GM21737 (cell line): ENCODE measurements at regions not wholly inside any gene's neighbourhood (a gene's known extent, or its start where the extent isn't known, plus 50 kb on each side); places are given as distances from the start of the nearest gene placed in this dataset.

ENCODE experiments used
- ATAC-seq: cut with Tn5 transposase; IDR thresholded peaks from one replicate; pipeline ENCODE4 v1.9.1; 2021; ENCODE audit warnings: mild to moderate bottlenecking, moderate library complexity; ENCODE audit not compliant: unreplicated experiment

DNA sequence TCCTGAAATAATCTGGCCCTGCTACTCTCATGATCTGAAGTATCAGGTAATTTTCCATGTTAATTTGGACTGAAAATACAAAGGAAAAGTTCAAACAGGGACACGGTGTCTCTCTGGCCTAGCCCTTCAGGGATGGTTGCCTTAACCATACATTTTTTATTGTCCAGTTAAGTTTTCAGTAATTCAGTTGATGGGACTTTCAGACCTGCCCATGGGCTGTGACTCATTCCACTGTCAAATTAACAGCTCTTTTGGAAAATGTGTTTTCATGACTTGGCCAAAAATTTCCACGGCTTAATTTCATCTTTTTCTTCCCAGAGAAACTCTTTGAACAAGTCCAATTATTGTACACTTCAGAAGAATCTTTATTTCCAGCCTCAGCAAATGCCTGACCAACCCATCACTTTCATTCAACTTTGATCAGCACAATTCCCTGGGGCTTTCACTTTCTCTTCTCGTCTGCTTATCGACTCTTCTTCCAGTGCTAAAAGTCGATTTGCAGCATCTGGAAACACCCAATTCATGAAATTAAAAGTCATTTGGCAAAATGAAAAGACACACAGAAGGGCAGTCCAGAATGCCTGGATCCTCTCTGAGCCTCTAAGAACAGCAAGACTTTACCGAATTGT, 293.9 kb downstream of the RAB28 start:
- ATAC-seq: no peak

- no peak for ATAC-seq
Observed at GRCh38 chr4:13184199-13184598, 299.9 kb downstream of the RAB28 start.

DNA sequence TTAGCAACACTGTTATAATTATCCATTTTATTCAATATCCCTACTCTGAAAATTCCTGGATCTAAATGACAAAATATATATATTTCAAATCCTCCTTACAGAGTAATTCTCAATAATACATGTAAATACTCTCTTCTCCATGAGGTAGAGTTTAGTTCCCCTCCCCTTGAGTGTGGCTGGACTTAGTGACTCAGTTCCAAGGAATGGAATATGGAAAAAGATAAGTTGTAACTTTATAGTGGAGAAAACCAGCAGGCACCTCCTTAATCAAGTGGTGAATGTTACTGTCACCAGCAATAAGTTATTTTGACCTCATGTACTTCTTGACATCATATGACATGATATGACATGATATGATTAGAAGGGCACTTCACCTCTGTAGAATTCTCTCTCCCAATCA, 302.0 kb downstream of the RAB28 start:
- no peak for ATAC-seq

- ATAC-seq: no peak
Observed at GRCh38 chr4:13181681-13182080, 302.5 kb downstream of the RAB28 start.

GRCh38 chr4:13180701-13181100, 303.4 kb downstream of the RAB28 start:
- no peak for ATAC-seq

DNA sequence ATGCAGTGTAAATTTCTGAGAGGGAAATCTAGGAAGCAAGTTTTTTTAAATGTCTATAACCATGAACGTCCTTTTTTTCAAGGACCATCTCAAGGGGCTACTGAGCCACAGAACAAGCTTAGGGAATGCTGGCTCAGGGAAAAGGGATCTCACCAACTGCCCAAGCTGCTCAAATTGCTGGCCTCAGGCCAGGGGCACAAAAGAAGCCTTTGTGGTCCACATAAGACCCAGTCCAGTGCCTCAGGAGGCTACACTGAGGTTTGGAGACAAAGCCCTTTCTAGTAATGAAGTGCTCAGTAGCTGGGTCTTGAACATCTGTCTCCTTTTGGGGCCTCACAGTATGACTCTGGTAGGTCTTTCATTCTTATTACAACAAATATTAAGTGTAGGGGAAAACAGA, 305.5 kb downstream of the RAB28 start:
- no peak for ATAC-seq

GRCh38 chr4:13176741-13177142, 307.4 kb downstream of the RAB28 start:
- no peak for ATAC-seq

- ATAC-seq: no peak
Observed at GRCh38 chr4:13174926-13175325, 309.2 kb downstream of the RAB28 start.

GRCh38 chr4:13174001-13174400, 310.1 kb downstream of the RAB28 start:
- no peak for ATAC-seq

GRCh38 chr4:13171292-13172057, 312.7 kb downstream of the RAB28 start:
- ATAC-seq: no peak

DNA sequence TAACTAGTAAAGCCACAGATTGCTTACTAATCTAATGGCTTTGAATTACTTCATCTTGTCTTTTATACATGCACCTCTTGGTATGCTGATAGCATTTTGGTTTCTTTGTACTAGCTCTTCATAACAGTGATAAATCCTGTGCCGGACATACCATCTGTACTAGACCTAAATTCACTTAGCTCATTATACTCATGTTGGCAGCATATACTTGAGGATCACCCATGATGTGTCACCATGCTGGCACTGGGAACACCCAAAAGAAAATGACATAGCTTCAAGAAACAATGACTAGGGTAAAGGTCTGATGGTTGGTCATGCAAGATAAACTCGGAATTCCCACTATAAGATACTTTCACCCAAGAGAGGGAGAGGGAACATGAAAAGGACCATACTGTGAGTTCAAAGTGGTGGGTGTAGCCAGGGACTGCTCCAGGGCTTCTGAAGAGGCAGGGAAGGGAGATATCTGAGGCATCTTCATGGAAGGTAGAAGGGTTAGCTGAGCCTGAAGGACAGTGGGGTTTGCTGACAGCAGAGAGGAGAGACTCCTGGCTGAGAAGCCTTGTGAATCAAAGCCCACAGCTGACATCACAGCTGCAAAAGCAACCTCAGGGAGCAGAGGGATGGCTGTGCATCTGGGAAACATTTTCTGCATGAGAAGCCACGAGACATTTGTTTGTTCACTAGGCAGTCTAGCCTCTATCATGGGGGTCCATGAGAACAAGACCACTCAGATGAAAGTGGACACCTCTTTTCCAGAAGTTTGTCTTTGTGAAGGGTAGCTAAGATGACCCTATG, 314.2 kb downstream of the RAB28 start:
- ATAC-seq: no peak

- ATAC-seq: no peak
Observed at GRCh38 chr4:13168326-13168725, 315.8 kb downstream of the RAB28 start.

DNA sequence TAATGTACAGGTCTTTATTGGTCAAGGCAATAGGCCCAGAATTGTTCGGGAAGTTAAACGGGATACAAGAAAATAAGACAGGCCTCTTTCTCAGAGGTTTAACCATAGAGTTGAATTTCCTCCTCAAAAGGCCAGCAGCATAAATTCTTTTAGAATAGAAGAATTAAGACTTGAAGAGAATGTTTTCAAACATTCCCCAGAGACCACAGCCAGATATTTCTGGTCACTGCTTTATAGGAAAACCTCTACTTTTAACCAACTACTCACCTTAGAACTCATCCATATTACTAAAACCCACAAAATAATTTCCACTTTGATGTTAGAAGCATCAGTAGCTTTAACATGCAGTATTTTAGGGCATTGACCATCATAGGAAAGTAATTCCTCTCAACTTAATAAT, 317.9 kb downstream of the RAB28 start:
- ATAC-seq: no peak

GRCh38 chr4:13164783-13165331, 319.3 kb downstream of the RAB28 start:
- no peak for ATAC-seq

- no peak for ATAC-seq
Observed at GRCh38 chr4:13162886-13163285, 321.3 kb downstream of the RAB28 start.

GRCh38 chr4:13160920-13161319, 323.2 kb downstream of the RAB28 start:
- ATAC-seq: no peak

DNA sequence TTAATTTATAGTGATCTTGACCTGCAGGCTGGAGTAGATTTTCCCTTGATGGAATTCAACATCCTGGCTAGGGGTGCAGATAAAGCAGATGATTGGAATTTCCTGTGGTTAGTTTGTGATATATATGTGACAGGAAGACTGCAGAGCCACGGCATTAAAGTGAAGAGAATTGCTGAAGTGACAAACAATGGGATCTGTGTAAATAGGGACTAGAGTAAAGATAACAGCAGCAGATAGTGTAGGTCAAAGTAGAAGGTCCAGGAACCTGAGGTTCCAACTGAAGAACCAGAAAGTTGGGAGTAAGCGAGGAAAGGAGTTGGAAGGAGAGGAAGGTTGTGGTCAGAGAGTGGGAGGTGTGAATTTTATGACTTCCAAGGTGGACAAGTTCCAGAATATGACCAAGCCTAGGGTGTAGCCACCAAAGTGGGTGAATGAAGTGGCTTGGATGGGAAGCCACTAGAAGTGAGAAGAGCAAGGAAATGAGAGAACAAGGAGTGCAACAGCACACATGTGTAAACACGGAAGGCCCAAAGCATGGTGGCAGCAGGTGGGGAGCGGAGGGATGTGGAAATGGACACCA, 325.0 kb downstream of the RAB28 start:
- ATAC-seq: no peak

DNA sequence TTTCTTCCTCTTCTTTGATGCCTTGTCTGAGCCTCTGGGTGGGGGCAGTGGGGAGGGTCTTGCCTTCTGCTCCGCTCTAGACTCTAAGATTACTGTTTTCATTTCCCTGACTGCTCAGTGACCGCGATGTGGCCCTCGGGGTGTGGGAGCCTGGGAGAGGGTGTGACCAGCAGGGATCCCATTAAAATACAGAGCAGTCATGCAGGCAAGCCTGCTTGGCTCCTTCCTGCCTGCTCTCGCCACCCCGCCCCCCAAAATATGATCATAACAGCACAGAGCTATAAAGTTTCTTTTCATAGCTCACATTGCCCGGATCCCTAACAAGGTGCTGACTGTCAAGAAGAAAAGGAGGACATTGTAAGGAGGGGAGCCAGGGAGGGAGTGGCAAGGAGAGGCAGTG, 332.9 kb downstream of the RAB28 start:
- no peak for ATAC-seq

GRCh38 chr4:13143222-13144070, 340.7 kb downstream of the RAB28 start:
- no peak for ATAC-seq

DNA sequence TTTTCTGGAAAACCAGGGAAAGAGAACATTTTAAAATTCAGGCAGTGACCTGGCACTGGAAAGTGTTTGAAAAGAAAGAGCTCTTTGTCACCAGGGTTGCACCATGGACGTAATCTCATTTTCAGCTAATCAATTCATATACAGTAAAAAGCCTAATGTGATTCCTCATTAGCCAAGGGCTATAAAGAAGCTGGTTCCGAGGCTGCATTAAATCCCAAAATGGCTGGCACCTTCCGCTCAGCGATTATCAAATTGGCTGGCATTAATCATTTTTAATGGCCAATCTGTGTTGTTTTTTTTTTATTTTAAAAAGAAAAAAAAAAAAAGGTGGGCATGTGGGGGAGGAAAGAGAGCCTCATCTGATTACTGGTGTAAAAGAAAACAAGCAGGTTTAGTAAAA, 341.4 kb downstream of the RAB28 start:
- no peak for ATAC-seq
